GM23338 (cell line): ENCODE measurements at regions not wholly inside any gene's neighbourhood (a gene's known extent, or its start where the extent isn't known, plus 50 kb on each side); places are given as distances from the start of the nearest gene placed in this dataset.

Experiments
- EZH2 ChIP-seq: fragments of 200-600 bp; sonication (generic); IDR thresholded peaks from one replicate; pipeline ENCODE4 v1.8.0; 2017; ENCODE audit warnings: antibody characterized with exemption, mild to moderate bottlenecking, low read depth; ENCODE audit not compliant: unreplicated experiment
- EZH2phosphoT487 ChIP-seq: fragments of 200-600 bp; sonication (generic); IDR thresholded peaks from one replicate; pipeline ENCODE4 v1.8.1; 2018; ENCODE audit warnings: antibody characterized with exemption; ENCODE audit not compliant: unreplicated experiment
- TF ChIP-seq, protein P1 (sequence below), 2 experiments: fragments of 200-600 bp in 1 of 2; sonication (generic) in 1 of 2; conservative IDR thresholded peaks; 2 replicates each; pipeline versions ENCODE4 v1.5.1 to v1.6.1; 2016 to 2017; ENCODE audit warnings: antibody characterized with exemption in 2 of 2, low read depth in 2 of 2, mild to moderate bottlenecking in 2 of 2, moderate library complexity in 1 of 2
- TF ChIP-seq, protein P2 (sequence below): IDR thresholded peaks from 2 replicates; pipeline ENCODE4 v1.6.1; 2016; ENCODE audit warnings: antibody characterized with exemption
- TF ChIP-seq, protein P3 (sequence below): IDR thresholded peaks from one replicate; pipeline ENCODE4 v1.6.1; 2018; ENCODE audit warnings: antibody characterized with exemption; ENCODE audit not compliant: unreplicated experiment

DNA sequence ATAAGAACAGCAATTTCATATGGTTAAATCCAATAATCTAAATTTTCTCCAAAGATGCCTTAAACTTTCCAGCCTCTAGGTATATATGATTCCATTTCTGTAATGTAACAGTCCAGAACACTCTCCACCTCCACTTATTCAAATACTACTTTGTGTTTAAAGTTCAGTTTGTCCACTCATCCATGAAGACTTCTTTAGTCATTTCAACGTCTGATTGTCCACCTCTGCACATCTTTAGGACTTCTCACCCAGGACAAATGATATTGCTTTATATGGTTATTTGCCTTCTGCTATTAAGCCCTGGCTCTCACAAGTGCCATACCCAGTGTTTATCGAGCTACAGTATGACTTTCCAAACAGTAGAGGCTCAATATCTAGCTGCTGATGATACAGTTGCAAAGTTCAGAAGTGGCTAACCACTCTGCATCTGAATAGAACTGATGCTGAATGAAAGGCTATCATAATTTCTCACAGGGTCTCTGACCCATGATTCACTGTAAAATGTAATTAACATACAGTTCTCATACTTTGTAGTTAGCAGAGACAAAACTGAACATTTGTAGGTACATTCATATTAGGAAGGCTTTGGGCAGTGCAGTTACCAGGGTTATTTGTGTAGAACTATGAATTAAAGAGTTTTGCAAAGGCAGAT is 93.7 kb upstream of the MBNL1 start:
- TF ChIP-seq, protein P1, sequence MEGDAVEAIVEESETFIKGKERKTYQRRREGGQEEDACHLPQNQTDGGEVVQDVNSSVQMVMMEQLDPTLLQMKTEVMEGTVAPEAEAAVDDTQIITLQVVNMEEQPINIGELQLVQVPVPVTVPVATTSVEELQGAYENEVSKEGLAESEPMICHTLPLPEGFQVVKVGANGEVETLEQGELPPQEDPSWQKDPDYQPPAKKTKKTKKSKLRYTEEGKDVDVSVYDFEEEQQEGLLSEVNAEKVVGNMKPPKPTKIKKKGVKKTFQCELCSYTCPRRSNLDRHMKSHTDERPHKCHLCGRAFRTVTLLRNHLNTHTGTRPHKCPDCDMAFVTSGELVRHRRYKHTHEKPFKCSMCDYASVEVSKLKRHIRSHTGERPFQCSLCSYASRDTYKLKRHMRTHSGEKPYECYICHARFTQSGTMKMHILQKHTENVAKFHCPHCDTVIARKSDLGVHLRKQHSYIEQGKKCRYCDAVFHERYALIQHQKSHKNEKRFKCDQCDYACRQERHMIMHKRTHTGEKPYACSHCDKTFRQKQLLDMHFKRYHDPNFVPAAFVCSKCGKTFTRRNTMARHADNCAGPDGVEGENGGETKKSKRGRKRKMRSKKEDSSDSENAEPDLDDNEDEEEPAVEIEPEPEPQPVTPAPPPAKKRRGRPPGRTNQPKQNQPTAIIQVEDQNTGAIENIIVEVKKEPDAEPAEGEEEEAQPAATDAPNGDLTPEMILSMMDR (conservative IDR thresholded peaks at IDR 0.05; ENCODE audit: low read depth in 2 of 2) = no peak
- no peak for TF ChIP-seq EZH2
- TF ChIP-seq, protein P2, sequence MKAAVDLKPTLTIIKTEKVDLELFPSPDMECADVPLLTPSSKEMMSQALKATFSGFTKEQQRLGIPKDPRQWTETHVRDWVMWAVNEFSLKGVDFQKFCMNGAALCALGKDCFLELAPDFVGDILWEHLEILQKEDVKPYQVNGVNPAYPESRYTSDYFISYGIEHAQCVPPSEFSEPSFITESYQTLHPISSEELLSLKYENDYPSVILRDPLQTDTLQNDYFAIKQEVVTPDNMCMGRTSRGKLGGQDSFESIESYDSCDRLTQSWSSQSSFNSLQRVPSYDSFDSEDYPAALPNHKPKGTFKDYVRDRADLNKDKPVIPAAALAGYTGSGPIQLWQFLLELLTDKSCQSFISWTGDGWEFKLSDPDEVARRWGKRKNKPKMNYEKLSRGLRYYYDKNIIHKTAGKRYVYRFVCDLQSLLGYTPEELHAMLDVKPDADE = no peak
- TF ChIP-seq, protein P3, sequence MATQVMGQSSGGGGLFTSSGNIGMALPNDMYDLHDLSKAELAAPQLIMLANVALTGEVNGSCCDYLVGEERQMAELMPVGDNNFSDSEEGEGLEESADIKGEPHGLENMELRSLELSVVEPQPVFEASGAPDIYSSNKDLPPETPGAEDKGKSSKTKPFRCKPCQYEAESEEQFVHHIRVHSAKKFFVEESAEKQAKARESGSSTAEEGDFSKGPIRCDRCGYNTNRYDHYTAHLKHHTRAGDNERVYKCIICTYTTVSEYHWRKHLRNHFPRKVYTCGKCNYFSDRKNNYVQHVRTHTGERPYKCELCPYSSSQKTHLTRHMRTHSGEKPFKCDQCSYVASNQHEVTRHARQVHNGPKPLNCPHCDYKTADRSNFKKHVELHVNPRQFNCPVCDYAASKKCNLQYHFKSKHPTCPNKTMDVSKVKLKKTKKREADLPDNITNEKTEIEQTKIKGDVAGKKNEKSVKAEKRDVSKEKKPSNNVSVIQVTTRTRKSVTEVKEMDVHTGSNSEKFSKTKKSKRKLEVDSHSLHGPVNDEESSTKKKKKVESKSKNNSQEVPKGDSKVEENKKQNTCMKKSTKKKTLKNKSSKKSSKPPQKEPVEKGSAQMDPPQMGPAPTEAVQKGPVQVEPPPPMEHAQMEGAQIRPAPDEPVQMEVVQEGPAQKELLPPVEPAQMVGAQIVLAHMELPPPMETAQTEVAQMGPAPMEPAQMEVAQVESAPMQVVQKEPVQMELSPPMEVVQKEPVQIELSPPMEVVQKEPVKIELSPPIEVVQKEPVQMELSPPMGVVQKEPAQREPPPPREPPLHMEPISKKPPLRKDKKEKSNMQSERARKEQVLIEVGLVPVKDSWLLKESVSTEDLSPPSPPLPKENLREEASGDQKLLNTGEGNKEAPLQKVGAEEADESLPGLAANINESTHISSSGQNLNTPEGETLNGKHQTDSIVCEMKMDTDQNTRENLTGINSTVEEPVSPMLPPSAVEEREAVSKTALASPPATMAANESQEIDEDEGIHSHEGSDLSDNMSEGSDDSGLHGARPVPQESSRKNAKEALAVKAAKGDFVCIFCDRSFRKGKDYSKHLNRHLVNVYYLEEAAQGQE = no peak
- no peak for TF ChIP-seq EZH2phosphoT487
